ENCODE measurements at regions not wholly inside any gene's neighbourhood (a gene's known extent, or its start where the extent isn't known, plus 50 kb on each side); places are given as distances from the start of the nearest gene placed in this dataset.

DNA sequence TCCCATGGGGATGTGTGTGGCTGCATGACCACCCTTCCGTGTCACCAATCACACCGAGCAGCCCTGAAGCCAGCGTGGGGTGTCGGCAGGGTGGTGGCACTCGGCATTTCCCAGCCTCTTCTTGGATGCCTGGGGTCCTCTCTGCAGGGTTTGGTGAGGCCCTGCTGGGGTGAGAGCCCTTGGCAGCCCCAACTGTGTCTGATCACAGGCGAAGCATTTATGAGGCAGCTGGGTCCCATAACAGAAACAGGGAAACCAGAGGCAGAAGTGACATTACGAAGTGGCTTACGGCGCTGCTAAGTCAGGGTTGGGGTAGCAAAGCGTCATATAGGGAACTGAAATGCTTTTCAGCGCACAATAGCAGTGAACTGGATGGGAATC is 92.3 kb upstream of the SEPTIN5 start:
- Histone ChIP-seq H3K4me3 (peak overlapping the region in 1 of 8 donors; percentile 45), H3K9me3 (no peaks in the 10 kb centered on the region), H3K36me3 (no peaks in the 10 kb centered on the region), H3K4me1 (peaks cover 14 to 42% (median 35%) of the 10 kb centered on the region in 6 donors), H3K27me3 (replicated peaks in 1 of 7) (peaks cover 0 to 8% (median 0%) of the 10 kb centered on the region in 7 donors), H3K27ac (peak overlapping the region in 6 of 8 donors; percentile 4 to 66 (median 37))
- peak; percentile 9 to 73 (median 53) for TF ChIP-seq POLR2AphosphoS5 (IDR thresholded peaks at IDR 0.05)
- TF ChIP-seq, protein P1, sequence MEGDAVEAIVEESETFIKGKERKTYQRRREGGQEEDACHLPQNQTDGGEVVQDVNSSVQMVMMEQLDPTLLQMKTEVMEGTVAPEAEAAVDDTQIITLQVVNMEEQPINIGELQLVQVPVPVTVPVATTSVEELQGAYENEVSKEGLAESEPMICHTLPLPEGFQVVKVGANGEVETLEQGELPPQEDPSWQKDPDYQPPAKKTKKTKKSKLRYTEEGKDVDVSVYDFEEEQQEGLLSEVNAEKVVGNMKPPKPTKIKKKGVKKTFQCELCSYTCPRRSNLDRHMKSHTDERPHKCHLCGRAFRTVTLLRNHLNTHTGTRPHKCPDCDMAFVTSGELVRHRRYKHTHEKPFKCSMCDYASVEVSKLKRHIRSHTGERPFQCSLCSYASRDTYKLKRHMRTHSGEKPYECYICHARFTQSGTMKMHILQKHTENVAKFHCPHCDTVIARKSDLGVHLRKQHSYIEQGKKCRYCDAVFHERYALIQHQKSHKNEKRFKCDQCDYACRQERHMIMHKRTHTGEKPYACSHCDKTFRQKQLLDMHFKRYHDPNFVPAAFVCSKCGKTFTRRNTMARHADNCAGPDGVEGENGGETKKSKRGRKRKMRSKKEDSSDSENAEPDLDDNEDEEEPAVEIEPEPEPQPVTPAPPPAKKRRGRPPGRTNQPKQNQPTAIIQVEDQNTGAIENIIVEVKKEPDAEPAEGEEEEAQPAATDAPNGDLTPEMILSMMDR (IDR thresholded peaks at IDR 0.05 in 8 of 11, conservative IDR thresholded peaks at IDR 0.05 in 3 of 11) = no peak
- peak; percentile 84 for DNase-seq
- WGBS, 5 donors = 41 to 66% (median 52%) methylated on average over 10 to 11 of the region's 11 CpGs
- intact Hi-C loops (cut with DNase I; ENCODE audit: low total_unique reads) = loop anchor here (10.0 kb wide), 1 partner anchor 127 kb away; no protein-coding TSS in a partner anchor

DNA sequence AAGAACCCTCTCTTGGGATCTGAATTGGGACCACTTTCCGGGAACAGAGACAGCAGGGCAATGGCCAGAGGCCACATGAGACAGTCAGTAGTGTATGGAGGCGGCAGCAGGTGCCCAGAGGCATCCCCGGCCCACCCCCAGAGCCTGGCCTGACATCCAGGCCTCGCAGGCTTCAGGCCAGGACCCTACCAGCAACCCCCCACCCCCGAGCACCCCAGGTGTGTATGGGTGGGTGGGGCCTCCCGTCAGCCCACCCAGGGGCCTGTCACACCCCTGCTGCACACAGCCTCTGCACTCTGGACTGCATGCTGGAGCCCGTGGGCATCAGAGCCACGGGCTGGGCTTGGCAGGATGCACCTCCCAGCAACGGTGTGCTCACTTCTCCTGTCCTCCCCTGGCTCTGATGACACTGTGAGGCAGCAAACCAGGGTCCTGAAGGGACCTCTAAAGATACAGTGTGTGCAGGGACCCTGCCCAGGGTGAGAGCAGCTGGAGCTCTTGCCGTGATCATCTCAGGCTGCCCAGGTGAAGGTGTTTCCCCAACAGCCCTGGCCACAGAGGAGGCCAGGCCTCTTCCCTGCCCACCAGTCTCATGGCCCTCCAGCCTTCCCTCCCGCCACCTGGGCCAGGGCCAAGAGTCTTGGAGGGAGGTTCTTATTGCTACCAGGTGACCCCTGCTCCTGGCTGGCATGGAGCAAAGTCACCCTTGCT is 88.8 kb upstream of the SEPTIN5 start:
- no peak overlapping the region for H3K4me3 ChIP-seq
- no peak overlapping the region for H3K27ac ChIP-seq
- H3K27me3 ChIP-seq (replicated peaks in 1 of 7) = peaks cover 0 to 19% (median 0%) of the 10 kb centered on the region in 7 donors
- DNase-seq = no peak
- no peaks in the 10 kb centered on the region for H3K9me3 ChIP-seq
- H3K36me3 ChIP-seq = no peaks in the 10 kb centered on the region
- TF ChIP-seq POLR2AphosphoS5 (IDR thresholded peaks at IDR 0.05) (no peak), POLR2A (IDR thresholded peaks at IDR 0.05) (no peak)
- TF ChIP-seq, protein P1 (IDR thresholded peaks at IDR 0.05 in 8 of 11, conservative IDR thresholded peaks at IDR 0.05 in 3 of 11) = no peak
- WGBS, 5 donors = 69 to 89% (median 84%) methylated on average over 6 to 11 of the region's 11 CpGs
- intact Hi-C loops (cut with DNase I; ENCODE audit: low total_unique reads) = loop anchor here (10.0 kb wide), 1 partner anchor 131 kb away; no protein-coding TSS in a partner anchor
- peaks cover 12 to 31% (median 24%) of the 10 kb centered on the region in 6 donors for H3K4me1 ChIP-seq

DNA sequence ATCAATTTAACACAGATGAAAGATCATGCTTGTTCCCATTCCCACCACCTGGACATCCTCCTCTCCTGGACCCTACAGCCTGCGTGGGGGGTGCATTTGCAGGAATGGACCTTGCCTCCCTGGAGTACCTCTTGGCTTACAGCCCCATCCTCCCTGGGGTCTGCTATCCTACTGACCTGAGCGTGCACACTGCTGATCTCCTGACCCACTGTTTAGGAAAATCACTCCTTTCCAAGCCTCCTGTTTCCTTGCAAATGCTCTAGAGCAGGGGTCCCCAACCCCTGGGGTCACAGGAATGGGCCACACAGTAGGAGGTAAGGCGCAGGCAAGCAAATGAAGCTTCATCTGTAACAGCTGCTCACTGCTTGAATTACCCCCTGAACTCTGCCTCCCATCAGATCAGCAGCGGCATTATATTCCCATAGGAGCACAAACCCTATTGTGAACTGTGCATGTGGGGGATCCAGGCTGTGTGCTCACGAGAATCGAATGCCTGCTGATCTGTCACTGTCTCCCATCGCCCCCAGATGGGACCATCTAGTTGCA is 88.2 kb upstream of the SEPTIN5 start:
- Histone ChIP-seq H3K9me3 (no peaks in the 10 kb centered on the region), H3K4me1 (peaks cover 8 to 25% (median 18%) of the 10 kb centered on the region in 6 donors), H3K36me3 (no peaks in the 10 kb centered on the region), H3K27ac (no peak overlapping the region), H3K27me3 (replicated peaks in 1 of 7) (peaks cover 0 to 25% (median 0%) of the 10 kb centered on the region in 7 donors), H3K4me3 (no peak overlapping the region)
- intact Hi-C loops (cut with DNase I; ENCODE audit: low total_unique reads) = loop anchor here (10.0 kb wide), 1 partner anchor 131 kb away; no protein-coding TSS in a partner anchor
- no peak for DNase-seq
- 78 to 92% (median 88%) methylated on average over 7 of the region's 7 CpGs for WGBS, 5 donors
- TF ChIP-seq POLR2AphosphoS5 (IDR thresholded peaks at IDR 0.05) (no peak), POLR2A (IDR thresholded peaks at IDR 0.05) (no peak)
- TF ChIP-seq, protein P1 (IDR thresholded peaks at IDR 0.05 in 8 of 11, conservative IDR thresholded peaks at IDR 0.05 in 3 of 11) = no peak

DNA sequence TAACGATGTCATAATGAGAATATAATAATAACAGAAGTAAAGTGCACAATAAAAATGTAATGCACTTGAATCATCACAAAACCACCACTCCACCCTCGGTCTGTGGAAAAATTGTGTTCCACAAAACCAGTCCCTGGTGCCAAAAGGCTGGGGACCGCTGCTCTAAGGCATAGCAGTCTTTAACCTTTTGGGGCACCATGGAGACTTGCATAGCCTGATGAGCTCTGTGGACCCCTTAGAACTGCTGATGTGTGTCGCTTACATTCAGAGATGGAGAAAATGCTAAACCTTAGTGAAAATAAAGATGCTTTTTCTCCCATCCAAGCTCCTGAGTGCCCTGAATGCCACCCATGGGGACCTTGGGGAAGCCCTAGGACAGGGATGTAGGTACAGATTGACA is 87.6 kb upstream of the SEPTIN5 start:
- Histone ChIP-seq H3K27ac (no peak overlapping the region), H3K9me3 (no peaks in the 10 kb centered on the region), H3K27me3 (replicated peaks in 1 of 7) (peaks cover 0 to 31% (median 0%) of the 10 kb centered on the region in 7 donors), H3K4me3 (no peak overlapping the region), H3K36me3 (no peaks in the 10 kb centered on the region), H3K4me1 (peaks cover 2 to 19% (median 13%) of the 10 kb centered on the region in 6 donors)
- intact Hi-C loops (cut with DNase I; ENCODE audit: low total_unique reads) = loop anchor here (10.0 kb wide), 1 partner anchor 132 kb away; no protein-coding TSS in a partner anchor
- no peak for DNase-seq
- WGBS, 5 donors = 68 to 84% (median 76%) methylated on average over 4 of the region's 4 CpGs
- TF ChIP-seq, protein P1 (IDR thresholded peaks at IDR 0.05 in 8 of 11, conservative IDR thresholded peaks at IDR 0.05 in 3 of 11) = no peak
- TF ChIP-seq POLR2A (IDR thresholded peaks at IDR 0.05) (no peak), POLR2AphosphoS5 (IDR thresholded peaks at IDR 0.05) (no peak)
